ENCODE measurements at regions not wholly inside any gene's neighbourhood (a gene's known extent, or its start where the extent isn't known, plus 50 kb on each side); places are given as distances from the start of the nearest gene placed in this dataset.

- no peak for DNase-seq
These were observed 208.8 kb upstream of the MAF start for GRCh38 chr16:79809376-79809775.

- no peak for DNase-seq
These were observed 208.2 kb upstream of the MAF start for GRCh38 chr16:79808731-79809130.

GRCh38 chr16:79806757-79807156, 206.2 kb upstream of the MAF start:
- no peak for DNase-seq

- DNase-seq, result no peak
These were observed 205.1 kb upstream of the MAF start for GRCh38 chr16:79805621-79806020.

- no peak for DNase-seq
These were observed 201.1 kb upstream of the MAF start for GRCh38 chr16:79801646-79802045.

- no peak for DNase-seq
These were observed 199.6 kb upstream of the MAF start for GRCh38 chr16:79800016-79800608.

- DNase-seq, result no peak
These were observed 198.0 kb upstream of the MAF start for GRCh38 chr16:79798416-79799053.

- no peak for DNase-seq
These were observed 196.9 kb upstream of the MAF start for GRCh38 chr16:79797486-79797885.

- no peak for DNase-seq
These were observed 195.0 kb upstream of the MAF start for GRCh38 chr16:79795556-79795955.

- DNase-seq, result no peak
These were observed 194.4 kb upstream of the MAF start for GRCh38 chr16:79794941-79795340.

- no peak for DNase-seq
These were observed 192.3 kb upstream of the MAF start for GRCh38 chr16:79792664-79793351.

GRCh38 chr16:79792076-79792475, 191.5 kb upstream of the MAF start:
- no peak for DNase-seq

GRCh38 chr16:79790854-79791253, 190.3 kb upstream of the MAF start:
- DNase-seq, result no peak

GRCh38 chr16:79788949-79789348, 188.4 kb upstream of the MAF start:
- DNase-seq, result no peak

GRCh38 chr16:79786389-79786788, 185.9 kb upstream of the MAF start:
- DNase-seq, result no peak

GRCh38 chr16:79784007-79784406, 183.5 kb upstream of the MAF start:
- DNase-seq, result no peak

GRCh38 chr16:79777679-79778078, 177.1 kb upstream of the MAF start:
- DNase-seq, result no peak

GRCh38 chr16:79776243-79776847, 175.8 kb upstream of the MAF start:
- DNase-seq, result no peak

GRCh38 chr16:79772784-79773183, 172.2 kb upstream of the MAF start:
- DNase-seq, result no peak

GRCh38 chr16:79772048-79772447, 171.5 kb upstream of the MAF start:
- DNase-seq, result no peak

GRCh38 chr16:79770244-79771064, 169.9 kb upstream of the MAF start:
- peak; percentile 90 for DNase-seq

- no peak for DNase-seq
These were observed 169.3 kb upstream of the MAF start for GRCh38 chr16:79769928-79770243.

- DNase-seq, result no peak
These were observed 168.9 kb upstream of the MAF start for GRCh38 chr16:79769270-79769927.
